Progenitor cell of endocrine pancreas (in vitro differentiated cells): ENCODE measurements at regions not wholly inside any gene's neighbourhood (a gene's known extent, or its start where the extent isn't known, plus 50 kb on each side); places are given as distances from the start of the nearest gene placed in this dataset.
"Not testable (repeated sequence)": the region's sequence is repeated elsewhere in the genome, so short reads cannot be mapped to it uniquely, and the experiment has no call there.

Experiments used
- DNase-seq: peaks from one replicate; pipeline ENCODE4 v3.0.0; 2021; ENCODE audit warnings: low spot score; ENCODE audit not compliant: unreplicated experiment
- H3K27ac Mint-ChIP-seq: 2 replicates; pipeline ENCODE4 v1.8.0; 2021; ENCODE audit warnings: mild to moderate bottlenecking, moderate library complexity, mixed read lengths
- H3K27me3 Mint-ChIP-seq: 2 replicates; pipeline ENCODE4 v1.8.0; 2021; ENCODE audit warnings: mixed read lengths
- H3K36me3 Mint-ChIP-seq: 2 replicates; pipeline ENCODE4 v1.8.0; 2022; ENCODE audit warnings: mixed read lengths; ENCODE audit not compliant: insufficient read depth
- H3K4me1 Mint-ChIP-seq: 2 replicates; pipeline ENCODE4 v1.8.0; 2021; ENCODE audit warnings: low read depth, mixed read lengths
- H3K4me3 Mint-ChIP-seq: 2 replicates; pipeline ENCODE4 v1.8.0; 2021; ENCODE audit warnings: low read depth, mild to moderate bottlenecking, moderate library complexity, mixed read lengths
- H3K9me3 Mint-ChIP-seq: 2 replicates; pipeline ENCODE4 v1.8.0; 2021; ENCODE audit warnings: low read depth, mixed read lengths
- TF ChIP-seq, protein P1 (sequence below): fragments of 200-600 bp; sonication (generic); IDR thresholded peaks from one replicate; pipeline ENCODE4 v1.5.0; 2021; ENCODE audit warnings: antibody characterized with exemption, mild to moderate bottlenecking; ENCODE audit not compliant: unreplicated experiment

DNA sequence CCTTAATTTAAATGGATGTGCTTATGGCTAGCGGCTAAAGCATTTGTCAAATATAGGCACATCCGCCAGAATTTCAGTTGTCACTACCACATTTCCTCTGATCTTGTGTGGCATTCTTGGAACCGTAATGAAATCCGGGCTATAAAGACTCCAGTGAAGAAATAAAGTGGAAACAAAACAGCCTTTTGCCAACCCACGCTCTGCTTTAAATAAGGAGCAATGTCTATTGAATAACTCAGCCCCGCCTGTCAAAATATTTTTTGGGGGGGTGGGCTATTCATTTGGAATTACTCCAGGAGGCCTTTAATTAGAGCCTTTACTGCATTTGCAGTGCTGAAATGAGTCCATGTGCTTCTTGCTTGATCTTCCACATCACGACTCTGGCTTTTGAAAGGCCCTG is 179.6 kb upstream of the RPH3A start:
- no peak for DNase-seq
- Mint-ChIP-seq H3K27me3 (peaks cover 28% of the 10 kb centered on the region), H3K4me1 (no peaks in the 10 kb centered on the region), H3K36me3 (no peaks in the 10 kb centered on the region), H3K4me3 (no peak overlapping the region), H3K9me3 (no peaks in the 10 kb centered on the region), H3K27ac (no peak overlapping the region)
- TF ChIP-seq, protein P1, sequence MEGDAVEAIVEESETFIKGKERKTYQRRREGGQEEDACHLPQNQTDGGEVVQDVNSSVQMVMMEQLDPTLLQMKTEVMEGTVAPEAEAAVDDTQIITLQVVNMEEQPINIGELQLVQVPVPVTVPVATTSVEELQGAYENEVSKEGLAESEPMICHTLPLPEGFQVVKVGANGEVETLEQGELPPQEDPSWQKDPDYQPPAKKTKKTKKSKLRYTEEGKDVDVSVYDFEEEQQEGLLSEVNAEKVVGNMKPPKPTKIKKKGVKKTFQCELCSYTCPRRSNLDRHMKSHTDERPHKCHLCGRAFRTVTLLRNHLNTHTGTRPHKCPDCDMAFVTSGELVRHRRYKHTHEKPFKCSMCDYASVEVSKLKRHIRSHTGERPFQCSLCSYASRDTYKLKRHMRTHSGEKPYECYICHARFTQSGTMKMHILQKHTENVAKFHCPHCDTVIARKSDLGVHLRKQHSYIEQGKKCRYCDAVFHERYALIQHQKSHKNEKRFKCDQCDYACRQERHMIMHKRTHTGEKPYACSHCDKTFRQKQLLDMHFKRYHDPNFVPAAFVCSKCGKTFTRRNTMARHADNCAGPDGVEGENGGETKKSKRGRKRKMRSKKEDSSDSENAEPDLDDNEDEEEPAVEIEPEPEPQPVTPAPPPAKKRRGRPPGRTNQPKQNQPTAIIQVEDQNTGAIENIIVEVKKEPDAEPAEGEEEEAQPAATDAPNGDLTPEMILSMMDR: no peak

DNA sequence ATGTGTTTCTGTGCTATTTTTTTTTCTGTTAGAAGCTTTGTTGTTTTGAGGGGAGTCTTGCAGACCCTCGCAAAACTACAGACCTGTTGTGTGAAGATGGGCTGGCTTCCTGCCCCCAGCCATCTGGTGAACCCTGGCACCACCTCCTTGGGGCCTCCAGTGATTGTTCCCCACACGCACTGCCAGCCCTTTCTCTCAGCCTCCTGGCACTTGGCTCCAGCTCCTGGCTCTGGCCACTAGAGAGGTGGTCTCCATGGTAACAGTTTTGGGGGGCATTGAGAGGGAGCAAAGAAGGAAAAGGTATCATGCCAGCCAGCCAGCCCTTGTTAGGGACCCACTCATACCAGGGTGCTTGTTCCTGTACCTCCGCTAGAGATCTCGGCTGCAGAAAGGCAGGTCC is 176.4 kb upstream of the RPH3A start:
- H3K4me1 Mint-ChIP-seq: no peaks in the 10 kb centered on the region
- H3K4me3 Mint-ChIP-seq: no peak overlapping the region

DNA sequence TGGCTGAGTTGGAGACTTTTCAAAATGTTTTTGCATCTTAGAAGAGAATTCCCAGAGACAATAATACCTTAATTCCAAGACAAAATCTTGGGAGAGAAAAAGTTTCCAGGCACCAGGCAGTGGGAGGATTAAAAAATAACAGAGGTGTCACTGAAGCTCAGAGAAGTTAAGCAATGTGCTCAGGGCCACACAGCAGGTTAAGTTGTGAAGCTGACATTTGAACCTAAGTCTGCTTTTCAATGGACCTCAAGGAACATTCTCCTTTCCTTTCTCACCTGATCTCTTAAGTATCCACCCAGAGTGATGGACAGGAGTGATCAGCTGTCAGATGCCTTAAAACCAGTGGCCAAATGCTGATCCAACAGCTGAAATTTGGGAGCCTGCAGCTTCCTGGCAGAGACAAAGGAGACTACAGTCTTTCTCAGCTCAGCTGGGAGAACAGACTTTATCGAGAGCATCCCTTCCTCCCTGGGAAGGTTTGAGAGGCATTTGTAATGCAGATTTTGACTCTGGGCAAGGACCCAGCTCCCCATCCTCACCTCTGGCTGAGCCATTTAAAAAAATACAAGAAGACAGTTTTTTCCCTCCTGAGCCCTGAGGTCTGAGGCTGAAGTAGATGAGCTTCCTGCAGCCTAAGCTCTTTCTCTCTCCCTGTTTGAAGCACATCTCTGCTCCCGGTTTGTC is 174.9 kb upstream of the RPH3A start:
- H3K27me3 Mint-ChIP-seq: peaks cover 36% of the 10 kb centered on the region
- H3K4me1 Mint-ChIP-seq: no peaks in the 10 kb centered on the region
- H3K27ac Mint-ChIP-seq: no peak overlapping the region
- no peak overlapping the region for H3K4me3 Mint-ChIP-seq
- H3K9me3 Mint-ChIP-seq: peaks cover 4% of the 10 kb centered on the region
- no peak for DNase-seq
- H3K36me3 Mint-ChIP-seq: no peaks in the 10 kb centered on the region
- TF ChIP-seq, protein P1: no peak

More for the DNA sequence above, 176.4 kb upstream of the RPH3A start:
- Mint-ChIP-seq H3K27me3 (peaks cover 36% of the 10 kb centered on the region), H3K27ac (no peak overlapping the region), H3K36me3 (no peaks in the 10 kb centered on the region), H3K9me3 (no peaks in the 10 kb centered on the region)
- TF ChIP-seq, protein P1: no peak
- DNase-seq: no peak

DNA sequence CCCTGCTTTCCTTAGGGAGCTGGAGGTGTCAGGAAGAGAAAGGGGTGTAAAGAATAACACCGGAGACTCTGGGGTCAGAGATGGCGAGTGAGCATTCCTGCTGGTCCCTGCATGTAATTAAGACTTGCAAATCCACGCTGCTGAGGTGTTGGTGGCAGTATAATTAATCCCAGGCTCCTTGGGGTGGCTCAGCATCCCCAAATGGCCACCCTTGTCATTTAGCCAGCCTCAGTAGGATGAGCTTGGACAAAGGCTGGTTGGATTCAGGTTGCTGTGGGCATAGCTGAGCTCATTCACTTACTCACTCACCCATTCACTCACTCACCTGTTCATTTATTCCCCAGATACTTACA is 174.4 kb upstream of the RPH3A start:
- Mint-ChIP-seq H3K36me3 (no peaks in the 10 kb centered on the region), H3K27me3 (peaks cover 36% of the 10 kb centered on the region), H3K4me1 (no peaks in the 10 kb centered on the region), H3K9me3 (peaks cover 4% of the 10 kb centered on the region), H3K4me3 (no peak overlapping the region), H3K27ac (no peak overlapping the region)
- DNase-seq: no peak
- TF ChIP-seq, protein P1: no peak

DNA sequence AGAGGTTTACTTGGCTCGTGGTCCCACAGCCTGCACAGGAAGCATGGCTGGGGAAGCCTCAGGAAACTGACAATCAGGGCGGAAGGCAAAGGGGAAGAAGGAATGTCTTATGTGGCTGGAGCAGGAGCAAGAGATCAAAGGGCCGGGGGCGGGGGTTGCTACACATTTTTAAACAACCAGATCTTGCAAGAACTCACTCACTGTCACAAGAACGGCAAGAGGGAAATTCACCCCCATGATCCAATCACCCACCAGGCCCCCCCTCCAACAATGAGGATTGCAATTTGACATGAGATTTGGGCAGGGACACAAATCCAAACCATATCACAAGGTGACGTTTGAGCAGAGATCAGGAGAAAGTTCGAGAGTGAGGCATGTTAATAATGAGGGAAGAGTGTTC is 163.7 kb upstream of the RPH3A start:
- H3K4me3 Mint-ChIP-seq: no peak overlapping the region
- H3K4me1 Mint-ChIP-seq: peaks cover 7% of the 10 kb centered on the region
- H3K9me3 Mint-ChIP-seq: peaks cover 7% of the 10 kb centered on the region
- peaks cover 5% of the 10 kb centered on the region for H3K27me3 Mint-ChIP-seq
- H3K36me3 Mint-ChIP-seq: no peaks in the 10 kb centered on the region
- TF ChIP-seq, protein P1: no peak
- no peak for DNase-seq
- no peak overlapping the region for H3K27ac Mint-ChIP-seq

DNA sequence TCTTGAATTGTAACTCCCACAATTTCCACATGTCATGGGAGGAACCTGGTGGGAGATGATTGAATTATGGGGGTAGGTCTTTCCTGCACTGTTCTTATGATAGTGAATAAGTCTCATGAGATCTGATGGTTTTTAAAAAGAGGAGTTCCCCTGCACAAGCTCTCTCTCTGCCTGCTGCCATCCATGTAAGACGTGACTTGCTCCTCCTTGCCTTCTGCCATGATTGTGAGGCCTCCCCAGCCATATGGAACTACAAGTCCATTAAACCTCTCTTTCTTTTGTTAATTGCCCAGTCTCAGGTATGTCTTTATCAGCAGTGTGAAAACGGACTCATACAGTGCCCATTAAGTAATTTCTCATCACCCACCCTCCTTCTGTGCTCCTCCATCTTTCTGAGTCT is 159.6 kb upstream of the RPH3A start:
- H3K4me1 Mint-ChIP-seq, H3K9me3 Mint-ChIP-seq, H3K36me3 Mint-ChIP-seq, H3K27ac Mint-ChIP-seq, H3K27me3 Mint-ChIP-seq, DNase-seq, H3K4me3 Mint-ChIP-seq: not testable (repeated sequence)
